Gastroesophageal sphincter (tissue), 4 donors: ENCODE measurements at regions not wholly inside any gene's neighbourhood (a gene's known extent, or its start where the extent isn't known, plus 50 kb on each side); places are given as distances from the start of the nearest gene placed in this dataset.

Experiments used
- ATAC-seq: fragments of 150-250 bp; one replicate; pipeline ENCODE4 v1.9.1; 2016; ENCODE audit warnings: mild to moderate bottlenecking, moderate library complexity
- H3K27ac ChIP-seq, 4 donors: fragments of 200-600 bp; sonication (generic) in 3 of 4; 1 replicate in 3 of 4; 2 replicates in 1 of 4; pipeline ENCODE4 v1.5.1; 2016 to 2019
- H3K27me3 ChIP-seq: fragments of 200-600 bp; sonication (generic); one replicate; pipeline ENCODE4 v1.5.1; 2019
- H3K36me3 ChIP-seq, 2 donors: fragments of 200-600 bp; sonication (generic); one replicate each; pipeline ENCODE4 v1.5.1; 2019; ENCODE audit warnings: control low read depth in 1 of 2
- H3K4me1 ChIP-seq, 3 donors: fragments of 200-600 bp; sonication (generic); 1 replicate in 2 of 3; 2 replicates in 1 of 3; pipeline ENCODE4 v1.5.1; 2016 to 2019; ENCODE audit warnings: control low read depth in 2 of 3
- H3K4me3 ChIP-seq, 2 donors: fragments of 200-600 bp; sonication (generic); one replicate each; pipeline ENCODE4 v1.5.1; 2019; ENCODE audit warnings: mild to moderate bottlenecking in 1 of 2, moderate library complexity in 1 of 2
- H3K9me3 ChIP-seq, 3 donors: fragments of 200-600 bp; sonication (generic); one replicate each; pipeline ENCODE4 v1.5.1; 2017 to 2019; ENCODE audit warnings: control low read depth in 2 of 3
- EP300 ChIP-seq: sonication (generic); formaldehyde crosslinking; IDR thresholded peaks from one replicate; pipeline ENCODE4 v1.6.1; 2017; ENCODE audit warnings: antibody characterized with exemption, mild to moderate bottlenecking
- POLR2A ChIP-seq, 2 donors: fragments of 450-650 bp; IDR thresholded peaks; one replicate each; pipeline ENCODE4 v1.6.1; 2017; ENCODE audit warnings: antibody characterized with exemption in 2 of 2, mild to moderate bottlenecking in 2 of 2, moderate library complexity in 1 of 2
- POLR2AphosphoS5 ChIP-seq: sonication (generic); formaldehyde crosslinking; IDR thresholded peaks from one replicate; pipeline ENCODE4 v1.6.1; 2017; ENCODE audit warnings: antibody characterized with exemption
- WGBS, 2 donors: methylation state at CpG; one replicate each; pipeline ENCODE4 v1.1.5; 2018; ENCODE audit warnings: low coverage in 1 of 2; 5-methylcytosine and 5-hydroxymethylcytosine counted together
- TF ChIP-seq, protein P1 (sequence below), 4 experiments: fragments of 200-600 bp in 2 of 4; fragments of 450-650 bp in 2 of 4; sonication (generic) in 1 of 4; IDR thresholded peaks; one replicate each; pipeline ENCODE4 v1.5.1; 2017 to 2019; ENCODE audit warnings: antibody characterized with exemption in 4 of 4, mild to moderate bottlenecking in 2 of 4, moderate library complexity in 2 of 4

DNA sequence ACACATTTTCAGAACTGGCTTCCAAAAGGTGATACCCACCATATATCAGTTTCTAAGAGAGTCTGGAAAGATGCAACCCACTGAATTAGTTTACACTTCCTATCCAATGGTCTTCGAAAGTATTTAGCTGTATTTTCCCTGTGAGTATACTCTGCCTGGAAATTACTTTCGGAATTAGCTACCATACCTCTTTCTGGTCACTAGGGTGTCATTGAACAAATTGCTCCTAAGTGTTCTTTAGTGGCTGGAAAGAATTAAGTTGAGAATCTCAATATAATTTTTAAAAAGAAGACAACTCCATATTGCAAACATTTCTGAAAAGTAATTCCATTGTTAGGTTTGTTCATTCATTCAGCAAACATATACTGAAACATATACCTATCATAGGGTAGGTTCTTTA, 283.1 kb upstream of the SSTR1 start:
- H3K36me3 ChIP-seq = no peaks in the 10 kb centered on the region
- H3K4me1 ChIP-seq = no peaks in the 10 kb centered on the region
- no peak overlapping the region for H3K27ac ChIP-seq
- H3K27me3 ChIP-seq = no peaks in the 10 kb centered on the region
- WGBS, 2 donors = 93 to 100% methylated on average over 2 of the region's 2 CpGs
- no peak overlapping the region for H3K4me3 ChIP-seq
- TF ChIP-seq POLR2AphosphoS5 (no peak), POLR2A (IDR thresholded peaks at IDR 0.05) (no peak), EP300 (no peak)
- TF ChIP-seq, protein P1, sequence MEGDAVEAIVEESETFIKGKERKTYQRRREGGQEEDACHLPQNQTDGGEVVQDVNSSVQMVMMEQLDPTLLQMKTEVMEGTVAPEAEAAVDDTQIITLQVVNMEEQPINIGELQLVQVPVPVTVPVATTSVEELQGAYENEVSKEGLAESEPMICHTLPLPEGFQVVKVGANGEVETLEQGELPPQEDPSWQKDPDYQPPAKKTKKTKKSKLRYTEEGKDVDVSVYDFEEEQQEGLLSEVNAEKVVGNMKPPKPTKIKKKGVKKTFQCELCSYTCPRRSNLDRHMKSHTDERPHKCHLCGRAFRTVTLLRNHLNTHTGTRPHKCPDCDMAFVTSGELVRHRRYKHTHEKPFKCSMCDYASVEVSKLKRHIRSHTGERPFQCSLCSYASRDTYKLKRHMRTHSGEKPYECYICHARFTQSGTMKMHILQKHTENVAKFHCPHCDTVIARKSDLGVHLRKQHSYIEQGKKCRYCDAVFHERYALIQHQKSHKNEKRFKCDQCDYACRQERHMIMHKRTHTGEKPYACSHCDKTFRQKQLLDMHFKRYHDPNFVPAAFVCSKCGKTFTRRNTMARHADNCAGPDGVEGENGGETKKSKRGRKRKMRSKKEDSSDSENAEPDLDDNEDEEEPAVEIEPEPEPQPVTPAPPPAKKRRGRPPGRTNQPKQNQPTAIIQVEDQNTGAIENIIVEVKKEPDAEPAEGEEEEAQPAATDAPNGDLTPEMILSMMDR (IDR thresholded peaks at IDR 0.05) = no peak
- ATAC-seq = no peak
- no peaks in the 10 kb centered on the region for H3K9me3 ChIP-seq

DNA sequence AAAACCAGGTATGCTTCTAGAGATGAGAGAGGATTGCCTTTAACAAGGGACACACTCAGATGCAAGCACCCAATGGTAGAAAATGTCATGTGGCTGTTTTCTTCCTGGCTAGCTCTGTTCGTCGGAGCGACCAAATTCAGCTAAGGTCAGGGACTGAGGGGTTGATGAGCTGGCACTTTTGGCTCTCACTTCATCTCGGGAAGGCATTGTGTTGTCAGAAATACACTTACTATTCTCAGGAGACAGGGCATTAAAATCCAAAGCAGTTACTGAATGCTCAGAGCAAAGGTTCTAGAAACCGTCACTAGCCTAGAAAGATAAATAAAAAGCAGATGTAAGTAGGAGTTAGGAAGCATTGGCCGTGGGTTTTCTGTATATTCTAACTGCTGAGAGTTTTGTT, 275.7 kb upstream of the SSTR1 start:
- TF ChIP-seq EP300 (no peak), POLR2A (IDR thresholded peaks at IDR 0.05) (no peak), POLR2AphosphoS5 (no peak)
- TF ChIP-seq, protein P1 (IDR thresholded peaks at IDR 0.05) = no peak
- Histone ChIP-seq H3K9me3 (no peaks in the 10 kb centered on the region), H3K4me1 (peaks cover 0 to 31% (median 0%) of the 10 kb centered on the region in 3 donors), H3K36me3 (no peaks in the 10 kb centered on the region), H3K4me3 (no peak overlapping the region), H3K27me3 (no peaks in the 10 kb centered on the region), H3K27ac (no peak overlapping the region)
- no peak for ATAC-seq
- WGBS, 2 donors = 28 to 50% methylated on average over 6 of the region's 6 CpGs

DNA sequence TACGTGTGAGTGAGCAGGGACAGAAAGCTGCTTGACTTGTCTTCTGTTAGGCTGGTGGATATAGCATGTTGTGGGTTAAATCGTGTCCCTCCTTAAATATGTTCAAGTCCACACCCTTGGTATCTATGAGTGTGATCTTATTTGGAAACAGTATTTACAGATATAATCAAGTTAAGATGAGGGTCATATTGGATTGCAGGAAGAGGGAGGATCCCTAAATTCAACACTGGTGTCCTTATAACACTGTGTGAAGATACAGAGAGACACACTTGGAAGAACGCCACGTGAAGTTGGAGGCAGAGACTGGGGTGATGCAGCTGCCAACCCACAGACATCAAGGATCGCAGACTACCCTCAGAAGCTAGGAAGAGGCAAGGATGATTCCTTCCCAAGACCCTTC, 275.2 kb upstream of the SSTR1 start:
- H3K4me1 ChIP-seq = peaks cover 0 to 31% (median 0%) of the 10 kb centered on the region in 3 donors
- no peaks in the 10 kb centered on the region for H3K27me3 ChIP-seq
- no peaks in the 10 kb centered on the region for H3K36me3 ChIP-seq
- no peak for TF ChIP-seq POLR2AphosphoS5
- no peak for TF ChIP-seq POLR2A (IDR thresholded peaks at IDR 0.05)
- TF ChIP-seq, protein P1 (IDR thresholded peaks at IDR 0.05) = no peak
- no peak for TF ChIP-seq EP300
- ATAC-seq = no peak
- no peaks in the 10 kb centered on the region for H3K9me3 ChIP-seq
- H3K27ac ChIP-seq = no peak overlapping the region
- 54 to 71% methylated on average over 5 of the region's 5 CpGs for WGBS, 2 donors
- H3K4me3 ChIP-seq = no peak overlapping the region

DNA sequence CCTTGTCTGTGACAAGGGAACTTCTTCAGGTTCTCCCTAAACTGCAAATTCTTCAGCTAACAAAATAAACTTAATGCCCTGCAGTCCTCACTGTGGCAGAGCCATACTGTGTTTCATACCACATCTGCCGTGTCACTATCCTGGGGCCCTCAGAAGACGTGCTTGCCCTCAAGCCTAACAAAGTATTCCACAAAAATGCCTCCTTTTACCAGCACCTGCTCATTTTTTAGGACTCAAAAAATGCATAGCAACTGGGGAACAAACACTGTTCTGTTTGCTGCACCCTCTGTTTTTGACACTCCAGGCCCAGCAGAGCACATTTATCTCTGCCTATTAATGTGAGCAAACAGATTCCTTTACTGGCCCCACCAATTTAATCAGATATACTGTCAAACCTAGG, 270.7 kb upstream of the SSTR1 start:
- Histone ChIP-seq H3K4me1 (peaks cover 0 to 27% (median 0%) of the 10 kb centered on the region in 3 donors), H3K27me3 (no peaks in the 10 kb centered on the region), H3K9me3 (no peaks in the 10 kb centered on the region), H3K36me3 (no peaks in the 10 kb centered on the region), H3K4me3 (no peak overlapping the region), H3K27ac (no peak overlapping the region)
- no peak for ATAC-seq
- WGBS, 2 donors = 52 to 69% methylated on average over 2 of the region's 2 CpGs
- TF ChIP-seq, protein P1 (IDR thresholded peaks at IDR 0.05) = no peak
- no peak for TF ChIP-seq POLR2AphosphoS5
- no peak for TF ChIP-seq EP300
- no peak for TF ChIP-seq POLR2A (IDR thresholded peaks at IDR 0.05)

DNA sequence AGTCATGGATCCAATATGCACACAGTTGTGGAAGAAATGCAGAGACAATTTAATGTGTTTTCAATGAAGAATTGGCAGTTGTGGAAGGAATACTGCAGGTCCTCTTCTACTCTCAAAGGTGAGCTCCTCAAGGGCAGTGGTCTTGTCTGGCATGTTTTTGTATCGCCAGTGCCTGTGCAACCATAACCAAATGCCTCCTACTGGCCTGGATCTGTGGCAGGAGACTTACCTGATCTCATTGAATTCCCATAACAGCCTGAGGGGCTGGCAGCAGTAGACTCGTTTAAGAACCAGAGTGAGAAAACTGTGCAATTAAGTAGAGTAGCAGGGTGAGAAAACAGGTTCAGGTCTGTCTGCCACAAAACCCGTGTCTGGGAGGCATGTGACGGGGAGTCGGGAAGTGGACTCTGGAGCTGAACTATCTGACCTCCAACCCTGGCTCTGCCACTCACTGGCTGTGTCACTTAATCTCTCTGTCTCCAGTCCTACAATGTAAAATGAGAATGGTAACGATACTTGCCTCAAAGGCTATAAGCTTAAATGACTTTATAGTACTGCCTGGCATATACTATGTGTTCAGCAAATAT, 268.2 kb upstream of the SSTR1 start:
- H3K4me1 ChIP-seq = peaks cover 0 to 2% (median 0%) of the 10 kb centered on the region in 3 donors
- H3K27me3 ChIP-seq = no peaks in the 10 kb centered on the region
- H3K9me3 ChIP-seq = peaks cover 0 to 9% (median 0%) of the 10 kb centered on the region in 3 donors
- no peak for ATAC-seq
- WGBS, 2 donors = 72 to 81% methylated on average over 3 to 5 of the region's 6 CpGs
- TF ChIP-seq POLR2A (IDR thresholded peaks at IDR 0.05) (no peak), POLR2AphosphoS5 (no peak), EP300 (no peak)
- no peak overlapping the region for H3K27ac ChIP-seq
- no peak overlapping the region for H3K4me3 ChIP-seq
- H3K36me3 ChIP-seq = no peaks in the 10 kb centered on the region
